GM12892 (cell line): ENCODE measurements at regions not wholly inside any gene's neighbourhood (a gene's known extent, or its start where the extent isn't known, plus 50 kb on each side); places are given as distances from the start of the nearest gene placed in this dataset.
"Not testable (repeated sequence)": the region's sequence is repeated elsewhere in the genome, so short reads cannot be mapped to it uniquely, and the experiment has no call there.

Source experiments
- DNase-seq: peaks from one replicate; pipeline ENCODE4 v3.0.0; 2011; ENCODE audit not compliant: insufficient read length
- FAIRE-seq: peaks from 2 replicates; lab custom pipeline; 2011; peaks lifted over from hg19 to GRCh38; lab: Jason Lieb, UNC
- POLR2A ChIP-seq: IDR thresholded peaks from 2 replicates; pipeline ENCODE4 v1.6.1; 2011; ENCODE audit warnings: low read depth, low read length, control low read depth
- POLR2AphosphoS5 ChIP-seq: IDR thresholded peaks from 2 replicates; pipeline ENCODE4 v1.6.1; 2011; ENCODE audit warnings: low read depth, low read length, control low read depth
- TAF1 ChIP-seq: IDR thresholded peaks from 2 replicates; pipeline ENCODE4 v1.6.1; 2011; ENCODE audit warnings: low read depth, mild to moderate bottlenecking, control low read depth, low read length, borderline replicate concordance

DNA sequence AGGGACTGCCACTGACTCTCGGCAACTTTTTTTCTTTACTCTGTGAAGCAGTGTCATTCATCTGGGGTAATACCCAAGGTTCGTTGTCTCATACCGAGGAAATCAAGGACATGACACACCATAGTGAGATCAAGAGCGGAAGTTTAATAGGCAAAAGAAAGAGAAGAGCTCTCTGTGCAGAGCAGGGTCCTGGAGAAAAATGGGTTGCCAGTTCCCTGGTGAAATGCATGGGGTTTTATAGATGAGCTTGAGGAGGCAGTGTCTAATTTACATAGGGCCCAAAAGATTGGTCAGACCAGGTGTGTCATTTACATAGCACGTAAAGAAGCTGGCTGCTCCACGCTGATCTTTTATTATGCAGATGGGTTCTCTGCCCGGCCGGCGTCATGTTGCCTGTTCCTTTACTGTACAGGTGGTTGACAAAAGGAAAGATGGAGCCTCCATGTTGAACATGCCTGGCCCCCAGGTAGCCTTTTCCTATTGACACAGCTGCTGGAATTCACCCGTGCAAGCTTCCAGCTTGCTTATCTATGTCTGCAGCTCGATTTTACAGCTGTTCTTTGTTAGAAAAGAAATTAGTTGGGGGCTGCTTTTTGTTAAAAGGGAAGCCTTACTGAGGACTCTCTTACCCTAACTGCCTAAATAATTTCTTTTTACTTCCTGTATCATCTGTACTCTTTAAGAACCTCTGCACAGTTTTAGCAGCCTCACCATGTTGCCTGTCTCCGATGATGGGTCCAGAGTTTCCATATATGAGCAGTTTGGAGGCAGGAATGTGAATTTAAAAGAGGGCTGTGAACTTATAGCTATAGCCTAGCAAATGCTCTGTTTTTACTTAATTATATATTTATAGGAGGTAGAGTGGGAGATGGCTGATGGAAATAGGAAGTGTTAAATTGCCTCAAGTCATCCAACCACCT is 98.0 kb upstream of the DIAPH3 start:
- TF ChIP-seq TAF1 (no peak), POLR2A (no peak)
- FAIRE-seq (no peak), DNase-seq (no peak)

DNA sequence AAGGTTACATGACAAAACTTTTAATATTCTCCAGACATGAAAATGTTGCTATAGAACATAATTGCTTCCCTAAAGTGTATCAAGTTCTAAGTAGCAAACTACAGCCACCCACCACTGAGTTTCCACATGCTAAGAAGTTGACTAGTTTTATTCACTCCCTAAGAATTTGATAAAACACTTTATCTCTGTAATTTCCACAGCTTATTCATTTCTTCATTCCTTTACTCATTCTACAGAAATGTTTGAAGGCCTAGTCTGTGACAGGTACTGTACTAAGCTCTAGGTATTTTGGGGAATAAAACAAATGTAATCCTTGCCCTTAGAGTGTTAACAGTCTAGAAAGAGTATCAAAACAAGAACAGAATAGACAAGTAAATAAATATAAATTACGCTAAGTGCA is 101.8 kb upstream of the DIAPH3 start:
- TF ChIP-seq POLR2A (no peak), TAF1 (no peak), POLR2AphosphoS5 (no peak)
- FAIRE-seq, result no peak
- DNase-seq, result no peak

GRCh38 chr13:60267498-60268202 is 103.9 kb upstream of the DIAPH3 start:
- FAIRE-seq, result no peak
- no peak for DNase-seq
- TF ChIP-seq POLR2AphosphoS5, result no peak
- TF ChIP-seq TAF1, result no peak
- no peak for TF ChIP-seq POLR2A

DNA sequence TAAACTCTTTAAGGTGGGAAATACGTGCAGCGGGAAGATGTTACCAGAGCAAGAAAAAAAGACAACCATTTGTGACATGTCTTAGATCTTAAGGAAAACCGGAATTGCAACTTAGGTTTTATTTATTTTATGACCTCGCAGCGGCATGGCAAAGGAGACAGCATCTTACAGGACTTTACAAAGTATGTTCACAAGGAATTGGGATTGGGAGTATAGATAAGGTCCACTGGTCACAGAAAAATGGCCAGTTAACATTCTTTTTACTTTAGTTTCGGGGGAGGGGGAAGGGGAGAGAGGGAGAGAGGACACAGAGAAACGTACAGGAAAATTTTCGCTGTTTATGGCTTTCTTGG is 104.5 kb upstream of the DIAPH3 start:
- FAIRE-seq, result no peak
- TF ChIP-seq TAF1 (no peak), POLR2AphosphoS5 (no peak), POLR2A (no peak)

GRCh38 chr13:60273971-60274527 is 110.3 kb upstream of the DIAPH3 start:
- TF ChIP-seq POLR2A, result no peak
- TF ChIP-seq POLR2AphosphoS5, result no peak
- no peak for TF ChIP-seq TAF1
- no peak for DNase-seq
- FAIRE-seq, result no peak

More for the DNA sequence above, 104.5 kb upstream of the DIAPH3 start:
- no peak for DNase-seq

GRCh38 chr13:60274655-60275054 is 110.9 kb upstream of the DIAPH3 start:
- TF ChIP-seq POLR2A (no peak), TAF1 (no peak), POLR2AphosphoS5 (no peak)
- DNase-seq (no peak), FAIRE-seq (no peak)

DNA sequence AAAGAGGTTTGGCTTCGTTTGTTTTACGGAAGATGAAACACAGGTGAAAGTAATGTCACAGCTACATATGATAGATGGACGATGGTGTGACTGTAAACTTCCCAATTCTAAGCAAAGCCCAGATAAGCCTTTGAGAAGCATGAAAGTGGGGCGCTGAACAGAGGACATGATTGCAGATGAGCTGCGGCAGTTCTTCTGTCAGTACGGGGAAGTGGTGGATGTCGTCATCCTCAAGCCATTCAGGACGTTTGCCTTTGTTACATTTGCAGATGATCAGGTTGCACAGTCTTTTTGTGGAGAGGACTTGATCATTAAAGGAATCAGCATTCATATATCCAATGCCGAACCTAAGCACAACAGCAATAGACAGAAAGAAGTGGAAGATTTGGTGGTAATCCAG is 111.5 kb upstream of the DIAPH3 start:
- DNase-seq, result no peak
- no peak for TF ChIP-seq POLR2A
- no peak for TF ChIP-seq TAF1
- no peak for TF ChIP-seq POLR2AphosphoS5
- no peak for FAIRE-seq

- not testable (repeated sequence) for FAIRE-seq, DNase-seq
Observed at GRCh38 chr13:60280524-60280923, 116.5 kb upstream of the TDRD3 start.

GRCh38 chr13:60282186-60282585 is 114.8 kb upstream of the TDRD3 start:
- no peak for FAIRE-seq

GRCh38 chr13:60282708-60283107 is 114.3 kb upstream of the TDRD3 start:
- no peak for DNase-seq
- TF ChIP-seq TAF1, result no peak
- TF ChIP-seq POLR2AphosphoS5, result no peak
- TF ChIP-seq POLR2A, result no peak
- FAIRE-seq, result no peak

More at GRCh38 chr13:60282186-60282585, 114.8 kb upstream of the TDRD3 start:
- TF ChIP-seq TAF1 (no peak), POLR2A (no peak), POLR2AphosphoS5 (no peak)
- no peak for DNase-seq

GRCh38 chr13:60286707-60287106 is 110.3 kb upstream of the TDRD3 start:
- no peak for FAIRE-seq
- TF ChIP-seq POLR2A, result no peak
- no peak for DNase-seq

GRCh38 chr13:60288569-60288968 is 108.5 kb upstream of the TDRD3 start:
- TF ChIP-seq TAF1, result no peak
- TF ChIP-seq POLR2AphosphoS5, result no peak
- TF ChIP-seq POLR2A, result no peak
- no peak for FAIRE-seq
- no peak for DNase-seq
